ENCODE measurements at regions not wholly inside any gene's neighbourhood (a gene's known extent, or its start where the extent isn't known, plus 50 kb on each side); places are given as distances from the start of the nearest gene placed in this dataset.

DNA sequence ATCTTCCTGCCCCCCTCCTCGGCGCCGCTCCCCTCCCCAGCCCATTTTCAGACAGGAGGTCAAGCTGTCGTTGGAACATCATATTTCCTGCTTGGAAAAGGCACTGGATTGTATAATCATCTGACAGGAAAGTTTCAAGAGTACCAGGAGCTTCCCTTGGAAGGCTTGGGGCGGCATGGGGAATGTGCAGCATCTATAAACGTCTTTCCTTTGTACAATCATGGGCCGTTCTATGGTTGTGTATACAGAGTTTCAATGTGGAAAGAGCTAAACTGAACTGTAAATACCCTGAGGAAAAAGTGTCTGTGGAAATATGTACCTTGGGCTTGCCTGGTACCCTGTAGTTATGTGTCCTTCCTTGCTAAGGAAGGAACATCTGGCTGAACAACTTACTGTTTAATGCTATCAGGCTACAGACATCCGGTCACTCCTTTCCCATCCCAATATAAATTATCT is 368.1 kb upstream of the ADGRL2 start:
- in situ Hi-C loops (cut with HindIII; ENCODE audit: low pct_unique_long_range_greater_than_20kb, low sequenced_read_pairs) (no loop called here), intact Hi-C loops (cut with micrococcal nuclease; ENCODE audit: unreplicated experiment) (loop anchor here (10.0 kb wide), 1 partner anchor 118 kb away; no protein-coding TSS in a partner anchor)
- DNase-seq (ENCODE audit: low read depth, low spot score): no peak
- Histone ChIP-seq H3K36me3 (ENCODE audit: control insufficient read depth, insufficient read depth, low read length) (no peaks in the 10 kb centered on the region), H3K27me3 (ENCODE audit: control insufficient read depth, insufficient read depth, low read length) (no peaks in the 10 kb centered on the region), H3K4me3 (ENCODE audit: low read depth in 2 of 2, low read length in 2 of 2) (no peak overlapping the region), H3K9me3 (ENCODE audit: control insufficient read depth, insufficient read depth, low read depth, low read length) (no peaks in the 10 kb centered on the region), H3K27ac (ENCODE audit: low read length) (no peak overlapping the region), H3K4me1 (ENCODE audit: control insufficient read depth, insufficient read depth, low read length) (no peaks in the 10 kb centered on the region)
- ATAC-seq: no peak
- ChIA-PET CTCF (no interaction called here), POLR2A (no interaction called here)
- TF ChIP-seq TCF7L2 (IDR thresholded peaks at IDR 0.05; ENCODE audit: low read depth, low read length) (no peak), POLR2AphosphoS5 (IDR thresholded peaks at IDR 0.05; ENCODE audit: low read depth, low read length) (no peak), SIN3A (IDR thresholded peaks at IDR 0.05; ENCODE audit: borderline replicate concordance, insufficient read depth, low read depth, low read length) (no peak)
- TF ChIP-seq, protein P1, sequence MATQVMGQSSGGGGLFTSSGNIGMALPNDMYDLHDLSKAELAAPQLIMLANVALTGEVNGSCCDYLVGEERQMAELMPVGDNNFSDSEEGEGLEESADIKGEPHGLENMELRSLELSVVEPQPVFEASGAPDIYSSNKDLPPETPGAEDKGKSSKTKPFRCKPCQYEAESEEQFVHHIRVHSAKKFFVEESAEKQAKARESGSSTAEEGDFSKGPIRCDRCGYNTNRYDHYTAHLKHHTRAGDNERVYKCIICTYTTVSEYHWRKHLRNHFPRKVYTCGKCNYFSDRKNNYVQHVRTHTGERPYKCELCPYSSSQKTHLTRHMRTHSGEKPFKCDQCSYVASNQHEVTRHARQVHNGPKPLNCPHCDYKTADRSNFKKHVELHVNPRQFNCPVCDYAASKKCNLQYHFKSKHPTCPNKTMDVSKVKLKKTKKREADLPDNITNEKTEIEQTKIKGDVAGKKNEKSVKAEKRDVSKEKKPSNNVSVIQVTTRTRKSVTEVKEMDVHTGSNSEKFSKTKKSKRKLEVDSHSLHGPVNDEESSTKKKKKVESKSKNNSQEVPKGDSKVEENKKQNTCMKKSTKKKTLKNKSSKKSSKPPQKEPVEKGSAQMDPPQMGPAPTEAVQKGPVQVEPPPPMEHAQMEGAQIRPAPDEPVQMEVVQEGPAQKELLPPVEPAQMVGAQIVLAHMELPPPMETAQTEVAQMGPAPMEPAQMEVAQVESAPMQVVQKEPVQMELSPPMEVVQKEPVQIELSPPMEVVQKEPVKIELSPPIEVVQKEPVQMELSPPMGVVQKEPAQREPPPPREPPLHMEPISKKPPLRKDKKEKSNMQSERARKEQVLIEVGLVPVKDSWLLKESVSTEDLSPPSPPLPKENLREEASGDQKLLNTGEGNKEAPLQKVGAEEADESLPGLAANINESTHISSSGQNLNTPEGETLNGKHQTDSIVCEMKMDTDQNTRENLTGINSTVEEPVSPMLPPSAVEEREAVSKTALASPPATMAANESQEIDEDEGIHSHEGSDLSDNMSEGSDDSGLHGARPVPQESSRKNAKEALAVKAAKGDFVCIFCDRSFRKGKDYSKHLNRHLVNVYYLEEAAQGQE (IDR thresholded peaks at IDR 0.05; ENCODE audit: insufficient read depth in 1 of 2, low read depth in 2 of 2, low read length in 1 of 2): no peak
- TF ChIP-seq, protein P2, sequence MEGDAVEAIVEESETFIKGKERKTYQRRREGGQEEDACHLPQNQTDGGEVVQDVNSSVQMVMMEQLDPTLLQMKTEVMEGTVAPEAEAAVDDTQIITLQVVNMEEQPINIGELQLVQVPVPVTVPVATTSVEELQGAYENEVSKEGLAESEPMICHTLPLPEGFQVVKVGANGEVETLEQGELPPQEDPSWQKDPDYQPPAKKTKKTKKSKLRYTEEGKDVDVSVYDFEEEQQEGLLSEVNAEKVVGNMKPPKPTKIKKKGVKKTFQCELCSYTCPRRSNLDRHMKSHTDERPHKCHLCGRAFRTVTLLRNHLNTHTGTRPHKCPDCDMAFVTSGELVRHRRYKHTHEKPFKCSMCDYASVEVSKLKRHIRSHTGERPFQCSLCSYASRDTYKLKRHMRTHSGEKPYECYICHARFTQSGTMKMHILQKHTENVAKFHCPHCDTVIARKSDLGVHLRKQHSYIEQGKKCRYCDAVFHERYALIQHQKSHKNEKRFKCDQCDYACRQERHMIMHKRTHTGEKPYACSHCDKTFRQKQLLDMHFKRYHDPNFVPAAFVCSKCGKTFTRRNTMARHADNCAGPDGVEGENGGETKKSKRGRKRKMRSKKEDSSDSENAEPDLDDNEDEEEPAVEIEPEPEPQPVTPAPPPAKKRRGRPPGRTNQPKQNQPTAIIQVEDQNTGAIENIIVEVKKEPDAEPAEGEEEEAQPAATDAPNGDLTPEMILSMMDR (IDR thresholded peaks at IDR 0.05): no peak
- no TSS peak for BruUV-seq (replicated peaks)

DNA sequence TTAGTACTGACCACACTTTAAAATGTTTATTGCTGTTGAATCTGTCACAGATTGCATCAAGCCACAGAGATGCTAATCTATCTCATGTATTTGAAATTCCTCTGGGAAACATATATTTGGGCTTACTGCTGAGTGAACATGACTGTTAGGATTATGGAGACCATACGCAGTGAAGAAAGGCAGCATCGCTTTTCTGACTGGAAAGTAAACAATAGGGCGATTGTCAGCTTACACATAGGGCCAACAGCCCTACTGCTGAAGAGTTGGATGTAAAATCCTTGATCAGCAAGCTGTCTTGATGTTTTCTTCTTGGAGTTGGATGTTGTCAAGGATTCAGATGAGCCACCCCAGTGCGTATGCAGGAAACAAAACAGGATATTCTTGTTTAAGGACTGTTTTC is 368.7 kb upstream of the ADGRL2 start:
- ChIA-PET CTCF (no interaction called here), POLR2A (no interaction called here)
- no TSS peak for BruUV-seq (replicated peaks)
- Histone ChIP-seq H3K4me3 (ENCODE audit: low read depth in 2 of 2, low read length in 2 of 2) (no peak overlapping the region), H3K4me1 (ENCODE audit: control insufficient read depth, insufficient read depth, low read length) (no peaks in the 10 kb centered on the region), H3K27ac (ENCODE audit: low read length) (no peak overlapping the region), H3K27me3 (ENCODE audit: control insufficient read depth, insufficient read depth, low read length) (no peaks in the 10 kb centered on the region), H3K9me3 (ENCODE audit: control insufficient read depth, insufficient read depth, low read depth, low read length) (no peaks in the 10 kb centered on the region), H3K36me3 (ENCODE audit: control insufficient read depth, insufficient read depth, low read length) (no peaks in the 10 kb centered on the region)
- intact Hi-C loops (cut with micrococcal nuclease; ENCODE audit: unreplicated experiment): loop anchor here (10.0 kb wide), 1 partner anchor 117 kb away; no protein-coding TSS in a partner anchor
- DNase-seq (ENCODE audit: low read depth, low spot score) (no peak), ATAC-seq (no peak)
- in situ Hi-C loops (cut with HindIII; ENCODE audit: low pct_unique_long_range_greater_than_20kb, low sequenced_read_pairs): no loop called here
- TF ChIP-seq, protein P1 (IDR thresholded peaks at IDR 0.05; ENCODE audit: insufficient read depth in 1 of 2, low read depth in 2 of 2, low read length in 1 of 2): no peak
- TF ChIP-seq, protein P2 (IDR thresholded peaks at IDR 0.05): no peak
- TF ChIP-seq SIN3A (IDR thresholded peaks at IDR 0.05; ENCODE audit: borderline replicate concordance, insufficient read depth, low read depth, low read length): no peak
- no peak for TF ChIP-seq TCF7L2 (IDR thresholded peaks at IDR 0.05; ENCODE audit: low read depth, low read length)
- TF ChIP-seq POLR2AphosphoS5 (IDR thresholded peaks at IDR 0.05; ENCODE audit: low read depth, low read length): no peak

All from Panc1 (cell line).